GM12872 (cell line): ENCODE measurements at regions not wholly inside any gene's neighbourhood (a gene's known extent, or its start where the extent isn't known, plus 50 kb on each side); places are given as distances from the start of the nearest gene placed in this dataset.

Experiments used
- TF ChIP-seq, protein P1 (sequence below): IDR thresholded peaks from 3 replicates; pipeline ENCODE4 v1.5.1; 2011; ENCODE audit warnings: low read depth, mild to moderate bottlenecking, low read length, moderate library complexity; ENCODE audit not compliant: insufficient read depth

DNA sequence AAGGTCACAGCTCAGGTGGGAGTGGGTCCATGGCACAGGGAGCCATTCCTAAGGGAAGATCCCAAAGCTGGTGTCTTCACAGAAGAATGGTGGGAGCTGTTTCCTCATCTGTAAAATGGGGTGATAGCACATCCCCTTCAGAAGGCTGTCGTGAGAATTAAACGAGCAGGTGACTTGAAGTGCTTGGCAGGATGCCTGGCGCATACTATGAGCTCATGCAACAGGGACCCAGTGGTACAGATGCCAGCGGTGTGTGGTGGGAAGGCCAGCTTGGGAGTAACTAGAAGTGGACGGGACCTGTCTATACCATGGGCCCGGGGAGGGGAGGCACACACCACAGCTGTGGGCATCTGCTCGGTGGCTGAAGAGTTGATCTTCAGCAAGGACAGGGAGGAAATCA, 189.3 kb upstream of the TNRC6C start:
- TF ChIP-seq, protein P1, sequence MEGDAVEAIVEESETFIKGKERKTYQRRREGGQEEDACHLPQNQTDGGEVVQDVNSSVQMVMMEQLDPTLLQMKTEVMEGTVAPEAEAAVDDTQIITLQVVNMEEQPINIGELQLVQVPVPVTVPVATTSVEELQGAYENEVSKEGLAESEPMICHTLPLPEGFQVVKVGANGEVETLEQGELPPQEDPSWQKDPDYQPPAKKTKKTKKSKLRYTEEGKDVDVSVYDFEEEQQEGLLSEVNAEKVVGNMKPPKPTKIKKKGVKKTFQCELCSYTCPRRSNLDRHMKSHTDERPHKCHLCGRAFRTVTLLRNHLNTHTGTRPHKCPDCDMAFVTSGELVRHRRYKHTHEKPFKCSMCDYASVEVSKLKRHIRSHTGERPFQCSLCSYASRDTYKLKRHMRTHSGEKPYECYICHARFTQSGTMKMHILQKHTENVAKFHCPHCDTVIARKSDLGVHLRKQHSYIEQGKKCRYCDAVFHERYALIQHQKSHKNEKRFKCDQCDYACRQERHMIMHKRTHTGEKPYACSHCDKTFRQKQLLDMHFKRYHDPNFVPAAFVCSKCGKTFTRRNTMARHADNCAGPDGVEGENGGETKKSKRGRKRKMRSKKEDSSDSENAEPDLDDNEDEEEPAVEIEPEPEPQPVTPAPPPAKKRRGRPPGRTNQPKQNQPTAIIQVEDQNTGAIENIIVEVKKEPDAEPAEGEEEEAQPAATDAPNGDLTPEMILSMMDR, result no peak

DNA sequence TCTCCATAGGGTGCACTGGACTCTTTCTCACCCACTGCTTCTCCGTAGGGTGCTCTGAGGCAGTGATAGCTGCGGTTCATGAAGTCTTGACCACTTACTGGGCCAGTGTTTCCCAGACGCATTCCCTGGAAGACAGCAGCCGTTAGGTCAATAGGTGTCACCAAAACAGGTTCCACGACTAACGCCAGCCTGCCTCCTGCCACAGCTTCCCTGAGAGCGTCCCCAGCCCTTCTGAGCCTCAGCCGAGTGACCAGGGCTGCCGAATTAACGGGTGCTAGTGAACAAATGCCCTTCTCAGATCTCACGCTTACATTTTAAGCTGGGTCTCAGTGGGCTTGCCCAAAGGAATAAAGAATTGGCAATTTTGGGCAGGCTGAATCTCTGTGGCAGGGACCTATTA, 188.7 kb upstream of the TNRC6C start:
- TF ChIP-seq, protein P1, result no peak

DNA sequence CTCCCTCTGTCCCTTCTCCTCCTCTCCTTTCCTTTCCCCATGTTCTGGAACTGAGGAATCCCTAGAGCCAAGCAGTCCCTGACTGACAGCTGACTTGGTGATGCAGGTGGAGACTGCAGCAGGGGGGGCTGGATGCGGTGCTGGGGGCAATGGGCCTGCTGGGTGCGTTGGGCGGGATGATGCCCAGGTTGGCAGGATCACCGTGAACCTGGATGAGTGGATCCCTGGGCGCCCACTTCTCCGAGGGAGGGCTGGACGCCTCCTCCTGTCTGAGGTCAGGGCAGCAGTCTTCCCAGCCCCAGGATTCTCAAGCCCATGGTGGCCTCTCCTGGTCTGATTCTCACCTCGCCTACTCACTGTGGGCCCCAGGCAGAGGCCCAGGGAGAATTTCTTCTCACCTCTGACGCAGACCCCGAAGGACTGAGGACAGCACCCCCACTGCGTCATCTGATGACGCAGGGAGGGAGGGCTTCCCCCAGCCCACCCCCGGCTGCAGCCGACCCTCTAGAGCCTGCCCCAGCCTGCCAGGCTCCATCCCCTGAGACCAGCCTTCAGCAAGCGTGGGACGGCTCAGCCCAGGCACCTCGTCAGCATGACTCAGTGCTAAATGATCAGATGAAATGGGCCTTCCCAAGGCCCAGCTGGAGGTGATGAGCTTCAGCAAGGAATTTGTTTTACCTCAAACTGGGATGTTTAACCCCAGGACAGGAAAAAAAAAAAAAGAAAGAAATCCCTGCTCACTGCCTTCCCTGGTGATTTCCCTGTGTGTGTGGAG, 188.0 kb upstream of the TNRC6C start:
- TF ChIP-seq, protein P1, result no peak

DNA sequence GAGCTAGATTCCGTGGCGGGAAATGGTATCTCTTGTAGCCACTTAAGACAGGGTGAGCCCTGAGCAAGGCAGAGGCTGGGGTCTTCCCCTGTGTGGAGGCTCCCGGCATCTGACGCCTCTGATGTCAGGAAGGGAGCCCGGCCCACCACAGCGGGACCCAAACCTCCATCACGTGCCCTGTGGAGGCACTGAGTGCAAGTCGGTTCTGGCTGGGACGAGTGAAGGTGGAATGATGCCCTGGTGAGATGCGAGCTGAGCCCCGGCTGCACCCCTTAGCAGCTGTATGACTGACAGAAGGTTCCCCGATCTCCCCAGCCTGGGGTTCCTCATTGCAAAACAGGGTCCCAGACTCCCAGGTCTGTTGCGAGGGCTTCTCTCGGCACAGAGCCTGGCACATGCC, 187.4 kb upstream of the TNRC6C start:
- TF ChIP-seq, protein P1, result no peak

DNA sequence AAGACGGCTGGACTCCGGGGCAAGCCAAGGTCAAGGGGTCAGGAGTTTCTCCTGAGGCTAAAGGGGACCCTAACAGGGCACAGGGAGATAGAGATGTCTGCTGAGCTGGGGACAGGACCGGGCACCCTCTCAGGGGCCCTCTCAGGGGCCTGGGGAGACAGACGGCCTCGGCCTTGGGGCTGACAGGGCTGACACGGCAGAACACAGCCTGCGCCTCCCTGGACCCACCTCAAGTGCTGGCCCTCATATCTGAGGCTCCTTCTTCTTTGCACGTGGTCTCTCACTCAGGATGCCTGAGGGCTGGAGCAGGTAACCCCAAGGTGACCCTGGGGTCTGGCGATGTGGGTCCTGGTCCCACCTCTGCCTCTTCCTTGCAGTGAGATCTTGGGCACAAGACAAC, 186.9 kb upstream of the TNRC6C start:
- TF ChIP-seq, protein P1, result no peak

DNA sequence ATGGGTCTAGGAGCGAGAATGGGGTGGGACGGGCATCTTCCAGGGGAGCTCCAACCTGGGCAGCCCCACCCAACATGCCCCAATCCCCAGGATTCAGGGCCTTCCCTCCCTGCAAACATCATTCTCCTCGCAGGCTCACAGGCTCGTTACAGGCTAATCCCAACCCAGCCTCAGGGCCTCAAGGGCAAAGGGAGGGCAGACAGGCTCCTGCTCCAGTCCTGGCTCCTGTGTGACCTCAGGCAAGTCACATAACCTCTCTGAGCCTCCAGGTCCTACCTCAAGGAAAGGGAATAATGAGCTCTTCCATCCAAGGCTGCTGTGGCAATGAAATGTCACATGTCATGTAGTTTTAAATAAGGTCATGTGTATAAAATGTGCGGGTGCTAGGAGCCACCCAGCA, 186.5 kb upstream of the TNRC6C start:
- TF ChIP-seq, protein P1, result no peak

DNA sequence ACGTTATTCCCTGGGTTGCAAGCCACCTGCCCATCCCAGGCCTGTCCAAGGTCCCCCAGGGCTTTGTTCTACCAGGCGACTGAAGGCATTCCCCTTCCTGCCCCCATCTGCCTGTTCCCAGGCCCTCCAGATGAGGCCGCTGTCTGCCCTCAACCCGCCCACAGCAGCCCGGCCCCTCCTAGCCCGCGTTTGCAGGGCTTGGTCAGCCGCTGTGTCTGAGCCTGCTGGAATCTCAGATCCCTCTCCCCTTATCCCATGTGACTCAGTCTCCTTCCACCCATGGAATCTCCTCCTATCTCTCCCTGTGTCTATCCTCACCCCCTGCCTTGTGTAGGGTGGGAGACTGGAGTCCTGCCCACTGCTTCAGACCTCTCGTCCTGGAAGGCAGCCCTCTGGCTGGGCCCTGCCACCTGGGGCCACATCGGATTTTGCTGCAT, 186.0 kb upstream of the TNRC6C start:
- TF ChIP-seq, protein P1, result peak; percentile 74
